Left renal pelvis (tissue), 4 donors: ENCODE measurements at regions not wholly inside any gene's neighbourhood (a gene's known extent, or its start where the extent isn't known, plus 50 kb on each side); places are given as distances from the start of the nearest gene placed in this dataset.
A peak's percentile ranks its signal among the peaks of the same experiment; 100 is the strongest.

Experiments used
- DNase-seq, 4 donors: peaks; one replicate each; pipeline ENCODE4 v3.0.0-alpha.2; 2013; ENCODE audit warnings: low read depth in 4 of 4, low spot score in 3 of 4

- no peak for DNase-seq
Observed at GRCh38 chr2:41863062-41863461, 184.8 kb upstream of the PKDCC start.

- no peak for DNase-seq
Observed at GRCh38 chr2:41865263-41865662, 182.6 kb upstream of the PKDCC start.

DNA sequence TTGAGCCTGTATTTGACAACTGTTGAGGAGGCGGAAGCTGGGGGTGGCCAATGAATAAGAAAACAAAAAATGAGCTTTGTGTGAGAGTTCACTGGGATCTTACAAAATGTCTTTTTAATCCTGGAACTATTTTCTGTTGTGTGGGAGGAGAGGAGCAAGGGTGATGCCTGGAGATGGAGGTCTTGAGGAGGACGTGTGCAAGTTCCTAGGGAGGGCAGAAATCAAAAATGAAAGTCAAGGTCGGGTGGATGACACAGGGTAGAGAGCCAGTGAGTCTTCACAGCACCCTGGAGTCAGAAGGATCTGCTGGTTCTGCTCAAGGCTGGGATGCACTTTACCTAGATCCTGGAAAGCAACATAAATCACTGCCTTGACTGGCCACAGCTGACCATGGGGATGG is 180.3 kb upstream of the PKDCC start:
- DNase-seq: no peak

GRCh38 chr2:41869542-41870264 is 178.1 kb upstream of the PKDCC start:
- DNase-seq: peak in 2 of 4 donors; percentile 54 to 67

DNA sequence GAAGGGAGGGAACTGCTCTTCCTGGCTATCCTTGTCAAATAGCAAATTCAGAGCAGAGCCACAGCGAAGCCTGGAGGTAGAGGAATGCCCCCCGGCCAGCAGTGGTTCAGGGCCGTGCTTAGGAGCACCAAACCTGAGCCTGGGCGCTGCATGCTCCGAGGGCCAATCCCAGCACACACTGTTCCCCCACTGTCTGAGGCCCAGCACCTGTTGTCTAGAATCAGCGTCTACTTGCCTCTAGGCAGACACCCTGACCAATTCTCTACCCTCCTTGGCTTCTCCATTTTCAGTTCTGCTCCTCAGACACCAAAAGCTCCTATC is 177.6 kb upstream of the PKDCC start:
- no peak for DNase-seq

DNA sequence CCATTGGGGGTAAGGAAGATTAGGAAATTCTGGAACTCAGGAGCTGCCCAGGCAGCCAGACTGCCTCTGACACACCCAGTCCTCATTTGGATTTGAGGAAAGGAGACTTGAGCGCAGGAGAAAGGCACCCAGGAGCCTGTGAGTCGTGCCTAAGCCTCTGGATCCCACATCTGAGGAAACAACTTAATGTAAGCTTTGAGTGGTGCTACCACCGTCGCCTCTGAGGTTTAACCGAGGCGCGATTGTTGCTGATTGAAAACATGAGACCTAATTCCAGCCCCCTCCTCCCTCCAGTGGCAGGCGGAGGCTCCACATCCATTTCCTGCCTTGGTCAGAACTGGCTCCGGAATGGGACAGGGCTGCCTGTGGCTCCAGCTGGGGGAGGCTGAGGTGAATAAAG is 176.7 kb upstream of the PKDCC start:
- no peak for DNase-seq

DNA sequence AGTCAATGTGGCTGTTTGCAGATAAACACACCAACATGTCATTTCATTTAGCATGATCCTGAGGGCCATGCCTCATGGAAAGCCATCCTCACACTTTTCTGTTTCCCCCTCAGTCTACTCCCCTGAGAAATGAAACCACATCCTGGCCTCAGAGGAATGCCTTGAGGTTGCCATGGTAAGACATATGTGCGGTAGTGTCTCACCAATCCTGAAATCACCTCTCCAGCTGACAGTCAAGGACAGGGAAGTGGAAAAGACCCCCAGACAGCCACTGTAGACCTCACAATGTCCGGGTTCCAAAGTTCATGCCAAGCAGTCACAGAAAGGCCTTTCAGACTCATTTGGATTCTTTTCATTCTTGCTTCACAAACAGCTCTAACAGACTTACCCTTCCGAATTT is 175.2 kb upstream of the PKDCC start:
- no peak for DNase-seq

DNA sequence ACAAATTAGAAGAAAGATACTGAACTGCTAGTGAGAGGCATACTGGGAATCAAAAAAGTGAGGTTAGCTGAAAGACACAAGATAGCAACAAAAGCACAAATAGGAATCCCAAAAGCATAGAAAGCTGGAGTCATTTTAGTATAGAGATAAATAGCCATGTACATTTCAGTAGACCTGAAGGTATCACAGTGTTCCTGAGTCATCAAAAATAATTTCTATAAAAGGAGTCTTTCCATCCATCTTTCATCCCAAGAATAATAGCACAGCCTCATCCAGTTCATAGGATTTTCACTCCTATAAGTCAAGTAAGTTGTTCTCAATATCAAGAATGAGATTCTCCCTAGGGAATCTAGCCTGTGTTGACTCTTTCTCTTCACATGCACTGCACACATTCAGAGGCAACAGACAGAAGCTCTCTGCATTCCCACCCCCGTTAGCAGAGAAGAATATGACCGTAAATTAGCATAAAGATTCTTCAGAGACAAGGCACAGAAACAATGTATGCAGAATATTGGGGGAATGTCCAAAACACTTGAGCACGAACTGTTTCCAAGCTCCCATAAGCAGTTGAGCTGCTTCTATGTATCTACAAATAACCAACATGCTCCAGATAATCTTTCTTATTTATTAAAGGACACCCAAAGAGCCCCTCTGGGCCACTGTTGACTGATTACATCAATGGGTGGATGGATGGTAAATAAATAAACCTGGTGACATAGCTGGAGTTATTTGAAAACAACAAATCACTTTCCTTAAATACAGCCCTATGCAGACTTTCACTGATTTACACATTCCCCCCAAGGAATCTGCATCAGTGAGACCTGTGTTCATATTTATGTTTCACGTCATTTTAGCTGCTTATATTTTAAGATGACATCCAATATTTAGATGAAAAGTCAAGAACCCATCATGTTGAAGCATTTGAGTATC is 174.5 kb upstream of the PKDCC start:
- DNase-seq: no peak

DNA sequence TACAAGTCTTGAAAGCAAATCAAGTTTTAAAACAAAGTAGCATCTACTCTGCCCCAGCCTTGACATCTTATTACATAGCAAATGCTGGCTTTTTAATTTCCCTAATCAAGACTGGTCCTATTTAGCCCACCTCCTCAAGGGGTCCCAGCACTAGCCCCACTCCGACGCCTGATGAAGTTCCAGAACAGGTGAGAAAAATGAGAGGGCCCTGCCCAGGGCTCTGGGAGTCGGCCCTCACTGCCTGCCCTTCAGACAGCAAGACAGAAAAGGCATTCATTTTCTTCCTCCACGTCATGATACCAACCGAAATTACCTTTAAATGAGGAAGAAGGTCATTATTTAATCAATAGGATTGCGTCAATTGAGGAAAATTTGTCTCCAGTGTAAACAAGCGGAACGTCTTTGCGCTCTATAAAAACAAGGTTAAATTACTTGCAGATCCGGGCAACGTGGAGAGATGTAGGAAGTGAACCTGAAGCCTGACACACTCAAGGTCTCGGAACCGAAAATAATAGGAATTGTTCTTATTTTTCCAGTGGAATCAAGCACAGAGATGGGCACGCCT is 170.6 kb upstream of the PKDCC start:
- DNase-seq: no peak

DNA sequence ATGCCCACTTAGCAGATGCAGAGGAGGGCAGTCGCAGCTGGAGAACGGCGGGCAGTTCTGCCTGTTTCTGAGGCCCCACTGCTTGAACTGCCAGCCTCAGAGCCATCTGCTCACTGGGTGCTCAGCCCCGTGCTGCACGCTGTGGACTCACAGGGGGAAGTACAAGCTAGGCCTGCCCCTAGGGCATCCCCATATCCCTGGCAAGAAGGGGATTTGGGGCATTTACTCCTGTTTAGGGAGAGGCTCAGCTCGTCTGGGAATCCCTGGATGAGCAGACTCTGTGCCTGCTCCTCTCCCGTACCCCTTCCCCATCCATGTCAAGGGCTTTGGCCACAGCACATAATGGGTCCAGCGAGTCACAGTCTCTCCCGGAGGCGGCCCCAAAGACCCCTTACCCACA is 169.8 kb upstream of the PKDCC start:
- no peak for DNase-seq

- no peak for DNase-seq
Observed at GRCh38 chr2:41878716-41879234, 169.0 kb upstream of the PKDCC start.

- peak in 2 of 4 donors; percentile 62 to 73 for DNase-seq
Observed at GRCh38 chr2:41879235-41879916, 168.4 kb upstream of the PKDCC start.

DNA sequence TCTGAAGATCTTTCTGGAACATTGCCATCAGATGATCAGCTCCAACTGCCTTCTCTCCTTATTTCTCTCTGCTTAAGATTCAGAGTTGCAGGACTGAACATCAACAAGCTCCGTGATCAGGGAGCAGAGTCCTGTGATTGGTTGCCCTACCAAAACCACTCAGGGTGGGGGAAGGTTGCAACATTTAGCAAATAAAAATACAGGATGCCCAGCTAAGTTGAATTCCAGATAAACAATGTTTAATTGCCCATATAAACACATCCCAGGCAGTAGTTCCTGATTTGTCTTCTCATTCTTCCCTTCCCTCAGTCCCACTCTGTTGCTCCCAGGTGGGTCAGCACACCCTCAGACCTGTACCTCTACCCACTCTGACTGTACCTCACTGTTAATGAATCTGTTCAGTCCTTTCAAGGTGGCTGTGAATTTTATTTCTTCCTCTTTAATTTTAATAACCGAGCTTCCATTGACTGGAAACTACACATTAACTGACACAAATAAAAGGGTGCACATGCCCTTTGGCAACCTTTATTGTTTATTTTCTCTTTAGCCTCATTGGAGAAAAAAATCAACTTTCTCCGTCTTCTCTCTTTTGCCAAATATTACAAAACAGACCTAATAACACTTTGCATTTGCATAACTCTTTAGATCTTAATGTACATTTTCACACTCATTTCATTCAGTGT is 167.1 kb upstream of the PKDCC start:
- no peak for DNase-seq

DNA sequence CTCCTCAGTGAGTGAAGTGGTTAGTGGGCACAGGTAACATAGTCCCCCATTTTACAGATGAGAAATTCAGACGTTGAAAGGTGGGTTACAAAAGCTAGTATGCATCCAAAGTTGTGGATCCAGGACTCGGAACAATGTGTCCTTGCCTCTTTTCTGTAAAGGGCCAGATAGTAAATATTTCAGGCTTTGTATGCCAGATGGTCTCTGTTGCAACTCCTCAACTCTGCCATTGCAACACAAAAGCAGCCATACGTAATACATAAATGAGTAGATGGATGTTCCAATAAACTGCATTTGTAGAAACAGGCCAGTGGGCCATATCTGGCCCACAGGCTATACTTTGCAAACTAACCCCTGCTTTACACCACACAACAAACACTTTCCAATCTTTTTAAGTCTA is 166.6 kb upstream of the PKDCC start:
- no peak for DNase-seq

DNA sequence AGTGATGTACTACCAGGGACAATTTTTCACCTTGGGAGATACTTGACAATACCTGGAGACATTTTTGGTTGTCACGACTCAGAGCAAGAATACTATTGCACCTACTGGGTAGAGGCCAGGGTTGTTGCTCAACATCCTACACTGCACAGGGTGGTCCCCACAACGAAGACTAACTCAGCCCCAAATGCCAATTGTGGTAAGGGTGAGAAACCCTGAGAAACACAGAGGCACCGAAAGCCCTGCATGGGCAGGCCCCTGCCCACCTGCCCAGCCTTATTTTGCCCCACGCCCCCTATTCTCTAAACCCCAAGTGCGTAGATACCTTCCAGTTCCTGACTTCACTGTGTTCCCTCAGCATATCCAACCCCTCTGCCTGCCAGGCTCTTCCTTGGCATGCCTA is 163.1 kb upstream of the PKDCC start:
- no peak for DNase-seq

DNA sequence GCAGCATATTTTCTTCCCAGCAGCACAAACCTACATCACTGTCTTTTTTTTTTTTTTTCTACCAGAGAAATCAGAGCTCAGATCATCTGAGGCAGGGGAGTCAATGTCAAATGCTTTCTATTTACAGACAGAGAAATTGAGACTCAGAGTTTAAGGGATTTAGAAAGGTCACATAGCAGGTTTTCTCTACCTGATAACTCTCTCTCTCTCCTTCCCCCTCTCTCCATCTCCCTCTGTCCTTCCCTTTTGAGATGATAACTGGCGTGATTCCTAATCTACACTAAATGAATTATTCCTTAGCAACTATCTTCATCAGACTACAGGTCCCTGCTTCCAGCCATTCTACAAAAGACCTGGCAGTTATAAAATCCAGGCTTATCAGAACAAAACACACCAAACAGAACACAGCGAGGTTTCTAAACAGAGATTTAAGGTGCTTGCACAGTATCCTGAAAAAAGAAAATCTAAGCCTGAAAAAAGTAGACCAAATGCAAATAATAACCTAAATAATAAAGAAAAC is 161.6 kb upstream of the PKDCC start:
- DNase-seq: no peak

DNA sequence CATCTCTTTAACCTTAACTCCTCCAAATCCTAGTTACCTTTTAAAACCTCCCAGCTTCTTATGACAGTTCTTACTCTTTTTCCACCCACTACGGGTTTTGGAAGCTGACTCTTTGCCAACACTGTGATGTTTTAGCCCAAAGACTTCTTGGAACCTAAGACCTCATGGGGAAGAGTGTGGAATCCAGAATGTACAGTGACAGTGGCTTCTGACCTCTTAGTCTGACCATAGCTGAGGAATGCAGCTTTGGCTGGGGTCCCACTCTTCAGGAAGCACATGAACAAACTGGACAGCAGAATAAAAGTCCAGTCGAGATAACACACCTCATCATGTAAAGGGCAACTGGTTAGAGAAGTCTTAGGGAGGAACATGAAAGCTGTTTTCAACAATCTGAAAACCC is 161.1 kb upstream of the PKDCC start:
- DNase-seq: no peak

DNA sequence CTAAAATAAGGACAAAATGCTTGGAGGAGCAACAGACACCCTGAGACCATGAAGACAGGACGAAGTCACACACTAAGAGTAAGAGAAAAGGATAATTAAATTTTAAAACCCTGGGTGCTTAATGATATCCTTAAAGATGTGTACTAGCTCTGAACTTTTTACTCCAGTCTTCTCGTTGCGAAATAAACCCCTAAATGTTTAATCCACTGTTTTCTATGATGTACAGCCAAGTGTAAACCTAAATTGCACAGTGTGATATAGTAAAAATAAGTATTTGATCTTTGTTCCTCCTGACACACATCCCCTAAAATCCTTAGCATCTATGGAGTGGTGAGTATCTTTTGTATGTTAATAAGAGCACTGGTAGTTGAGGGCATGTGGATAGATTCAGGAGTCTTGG is 157.5 kb upstream of the PKDCC start:
- DNase-seq: no peak

DNA sequence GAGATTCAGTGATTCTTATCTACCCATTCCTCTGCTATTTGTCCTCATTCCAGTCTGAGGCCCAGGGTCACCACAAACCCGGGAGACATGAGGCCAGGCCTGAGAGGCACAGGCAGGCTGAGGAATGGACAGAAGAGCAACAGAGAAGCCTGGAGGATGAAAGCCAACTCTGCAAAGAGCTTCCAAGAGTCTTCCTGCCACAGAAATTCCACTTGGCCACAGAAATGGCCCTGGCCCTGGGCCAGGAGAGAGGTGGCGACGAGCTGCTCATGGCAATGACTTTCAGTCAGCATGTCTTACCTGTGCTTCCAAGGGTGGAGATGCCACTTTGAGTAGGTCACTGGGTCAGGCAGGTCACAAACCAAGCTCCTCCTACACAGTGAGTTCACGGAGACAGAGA is 155.3 kb upstream of the PKDCC start:
- DNase-seq: no peak
